DMS 273 (cell line): ENCODE measurements at regions not wholly inside any gene's neighbourhood (a gene's known extent, or its start where the extent isn't known, plus 50 kb on each side); places are given as distances from the start of the nearest gene placed in this dataset.
A peak's percentile ranks its signal among the peaks of the same experiment; 100 is the strongest.

ENCODE experiments used
- DNase-seq: peaks from one replicate; lab custom pipeline; 2025; ENCODE audit not compliant: unreplicated experiment; lab: John Stamatoyannopoulos, UW

DNA sequence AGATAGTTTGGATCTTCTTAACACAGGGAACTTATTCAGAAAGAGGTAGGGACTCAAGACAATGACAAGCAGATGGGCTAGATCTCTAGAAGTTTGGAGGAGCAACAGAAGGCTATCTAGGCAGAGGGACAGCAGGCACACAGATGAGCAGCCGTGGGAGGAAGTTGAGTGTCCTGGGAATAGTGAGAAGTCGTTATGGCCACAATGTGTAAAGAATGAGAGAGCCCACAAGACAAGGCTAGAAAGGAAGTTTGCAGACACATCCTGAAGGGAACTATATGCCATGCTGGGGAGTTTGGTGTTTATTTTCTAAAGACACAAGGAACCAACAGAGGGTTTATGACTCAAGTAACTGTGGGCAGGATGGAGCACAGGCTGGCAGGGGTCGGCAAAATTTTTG is 160.6 kb downstream of the PALM2AKAP2 start:
- DNase-seq = peak; percentile 5

DNA sequence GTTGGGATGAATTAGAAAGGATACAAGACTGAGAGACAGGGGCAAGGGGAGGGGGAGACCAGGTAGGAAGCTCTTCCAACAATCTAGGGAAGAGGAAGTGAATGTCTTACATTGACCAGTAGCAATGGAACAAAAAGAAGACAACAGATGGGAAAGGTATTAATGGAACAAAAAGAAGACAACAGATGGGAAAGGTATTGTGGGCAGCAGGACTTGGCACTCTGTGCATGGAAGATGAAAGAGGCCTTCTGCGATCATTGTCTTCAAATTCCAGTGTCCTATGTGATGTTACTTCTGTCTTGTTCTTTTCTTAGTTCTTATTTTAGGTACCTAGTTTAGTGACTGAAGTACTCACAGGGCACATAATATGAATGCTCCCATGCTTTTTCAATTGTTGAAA is 161.8 kb downstream of the PALM2AKAP2 start:
- no peak for DNase-seq

DNA sequence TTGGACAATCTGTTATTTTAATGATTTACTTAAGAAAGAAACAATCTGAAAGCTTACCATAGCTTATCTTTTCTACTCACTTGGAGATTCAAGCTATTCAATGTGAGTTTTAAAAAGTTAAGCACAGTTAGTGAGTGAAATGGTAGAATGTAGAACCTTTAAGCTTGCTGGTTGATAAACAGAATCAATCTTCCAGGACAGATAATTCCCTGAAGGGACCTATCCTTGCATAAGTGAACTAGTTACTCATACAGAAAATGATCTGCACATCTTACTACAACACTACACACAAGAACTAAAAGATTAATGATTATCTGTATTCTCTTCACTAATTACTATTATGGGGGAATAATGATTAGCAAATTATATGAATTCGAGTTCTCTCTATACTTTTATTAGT is 165.6 kb downstream of the PALM2AKAP2 start:
- DNase-seq = no peak

DNA sequence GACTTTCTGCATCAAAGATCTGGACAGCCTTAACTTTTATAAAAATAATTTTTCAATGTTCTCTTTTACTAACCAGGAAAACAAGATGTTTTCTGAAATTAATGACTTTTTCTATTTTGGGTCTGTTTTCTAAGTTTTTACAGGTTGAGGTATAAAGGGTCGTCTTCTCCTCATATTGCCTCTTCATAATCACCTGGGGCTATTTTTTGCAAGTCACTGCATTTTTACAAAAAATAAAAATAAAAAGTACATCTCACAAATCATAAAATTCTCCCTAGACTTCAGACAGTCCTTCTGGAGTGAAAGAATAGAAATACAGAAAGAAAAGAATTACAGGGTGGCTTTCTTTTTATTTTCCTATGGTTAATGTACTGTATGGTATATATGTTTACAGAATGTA is 168.5 kb downstream of the PALM2AKAP2 start:
- no peak for DNase-seq

DNA sequence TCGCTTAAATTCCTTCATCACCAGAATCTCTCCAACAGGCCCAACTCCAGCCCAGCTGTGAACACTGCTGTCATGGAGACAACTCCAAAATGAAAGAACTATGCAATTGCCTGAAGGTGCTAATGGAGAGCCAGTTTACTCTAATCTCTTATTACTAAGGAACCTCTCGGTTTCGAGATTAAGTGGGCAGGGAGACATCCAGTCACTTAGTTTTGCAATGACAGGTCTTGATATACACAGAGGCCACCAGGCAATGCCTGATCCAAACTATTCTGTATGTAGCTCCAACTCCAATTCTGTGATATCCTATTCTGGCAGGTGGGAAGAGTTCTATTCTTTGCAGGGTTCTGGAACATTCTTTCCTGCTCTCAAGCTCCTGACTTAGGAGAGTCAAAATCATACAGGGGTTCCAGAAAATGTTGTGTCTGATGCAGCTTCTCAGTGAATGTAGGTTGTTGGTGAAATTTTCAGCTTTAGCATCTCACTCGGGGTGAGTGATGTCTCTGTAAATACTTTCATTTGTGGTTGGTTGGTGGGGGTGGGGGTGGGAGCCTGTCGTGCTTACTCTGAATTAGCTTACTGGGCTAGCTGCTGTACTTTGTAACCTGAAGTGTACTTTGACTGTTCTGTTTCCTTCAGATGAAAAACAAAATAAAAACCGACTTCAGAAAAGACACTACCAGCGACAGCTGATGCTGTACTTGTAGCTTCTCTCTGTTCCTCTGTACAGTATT is 170.9 kb downstream of the PALM2AKAP2 start:
- DNase-seq = no peak

DNA sequence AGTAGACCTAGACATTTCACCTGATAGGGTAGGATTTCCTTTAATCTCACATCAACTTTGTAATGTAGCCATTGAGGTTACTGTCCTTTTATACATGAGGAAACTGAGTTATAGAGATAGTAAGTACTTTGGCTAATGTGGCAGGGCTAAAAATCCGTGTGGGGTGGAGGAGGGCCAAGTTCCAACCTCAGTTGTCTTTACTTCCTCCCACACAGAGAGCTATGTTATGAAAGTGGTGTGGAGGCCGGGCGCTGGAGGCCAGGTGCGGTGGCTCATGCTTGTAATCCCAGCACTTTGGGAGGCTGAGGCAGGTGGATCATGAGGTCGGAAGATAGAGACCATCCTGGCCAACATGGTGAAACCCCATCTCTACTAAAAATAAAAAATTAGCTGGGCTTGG is 173.3 kb downstream of the PALM2AKAP2 start:
- no peak for DNase-seq

DNA sequence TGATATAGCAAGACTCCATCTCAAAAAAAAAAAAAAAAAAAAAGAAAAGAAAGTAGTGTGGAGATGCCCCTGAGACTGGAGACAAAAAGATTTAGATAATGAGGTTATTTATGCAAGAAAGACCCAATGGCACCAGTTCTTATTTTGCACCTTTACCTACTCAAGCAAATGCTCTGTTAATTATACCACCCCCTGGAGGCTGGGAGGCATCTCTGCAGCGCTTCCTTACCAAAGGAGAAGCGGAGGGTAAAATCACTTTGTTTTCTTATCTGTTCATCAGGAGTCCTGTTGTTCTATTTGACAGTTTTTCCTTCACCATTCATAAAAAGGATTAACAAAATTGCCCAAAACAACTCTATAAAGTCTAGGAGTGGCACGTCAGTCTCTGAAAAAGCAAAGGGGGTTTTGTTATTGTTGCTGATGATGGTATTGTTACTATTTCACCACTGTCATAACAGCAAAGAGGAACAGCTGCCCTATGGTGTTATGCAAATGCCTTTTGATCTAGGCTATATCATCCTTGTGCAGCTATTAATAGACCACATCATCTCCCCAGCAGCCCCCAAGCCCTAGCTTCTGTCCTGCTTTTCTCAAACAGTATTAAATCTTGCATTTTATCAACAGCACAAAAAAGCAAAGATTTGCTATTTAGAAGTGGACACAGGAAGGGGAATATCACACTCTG is 174.0 kb downstream of the PALM2AKAP2 start:
- DNase-seq = peak; percentile 22

DNA sequence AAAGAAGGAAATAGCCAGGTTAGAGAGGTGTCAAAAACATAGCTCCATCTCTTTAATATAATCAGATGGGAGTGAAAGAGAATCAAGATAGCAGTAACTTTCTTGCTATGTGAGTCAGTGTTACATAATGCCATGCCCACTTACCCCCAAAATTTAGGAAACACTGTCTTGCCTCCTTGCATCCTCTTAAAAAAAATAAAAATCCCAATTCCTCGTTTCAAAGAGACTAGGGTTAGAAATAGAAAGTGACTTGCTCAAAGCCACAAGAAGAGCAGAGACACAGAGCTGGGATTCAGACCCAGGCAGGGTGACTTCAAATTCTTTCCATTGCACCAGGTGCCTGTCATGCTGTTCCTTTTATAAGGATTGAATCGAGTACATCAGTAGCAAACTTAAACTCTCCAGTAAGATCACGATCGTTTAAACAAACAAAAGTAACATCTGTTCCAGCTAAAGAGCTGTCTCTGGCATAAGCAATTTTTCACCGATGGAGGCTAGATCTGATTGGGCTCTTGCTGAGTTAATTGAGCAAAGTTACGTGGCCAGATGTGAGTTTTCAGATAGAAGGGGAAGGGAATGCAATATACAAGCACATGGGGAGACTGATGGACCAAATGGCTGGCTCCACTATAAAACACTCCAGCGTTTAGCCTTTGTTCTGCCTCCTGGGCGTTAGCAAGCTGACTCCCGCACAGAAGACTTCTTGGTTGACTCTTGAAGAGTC is 176.9 kb downstream of the PALM2AKAP2 start:
- peak; percentile 85 for DNase-seq

DNA sequence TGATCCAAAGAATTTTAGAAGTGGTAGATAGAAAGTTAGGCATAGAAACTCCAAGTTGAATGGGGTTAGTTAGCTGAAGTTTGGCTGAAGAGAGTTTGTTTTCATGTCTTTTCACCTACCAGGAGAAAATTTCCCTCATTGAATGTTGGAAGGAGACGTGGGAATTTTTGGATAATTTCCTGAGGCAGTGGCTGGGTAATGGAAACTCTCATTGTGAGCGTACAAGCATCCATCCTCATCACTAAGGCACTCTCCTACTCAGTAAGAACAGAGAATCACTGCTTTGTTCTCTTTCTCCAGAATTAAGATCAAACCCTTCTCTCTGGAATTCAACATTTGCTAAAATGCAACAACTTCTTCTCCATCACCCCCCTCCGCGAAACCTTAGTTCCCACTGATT is 179.7 kb downstream of the PALM2AKAP2 start:
- no peak for DNase-seq

DNA sequence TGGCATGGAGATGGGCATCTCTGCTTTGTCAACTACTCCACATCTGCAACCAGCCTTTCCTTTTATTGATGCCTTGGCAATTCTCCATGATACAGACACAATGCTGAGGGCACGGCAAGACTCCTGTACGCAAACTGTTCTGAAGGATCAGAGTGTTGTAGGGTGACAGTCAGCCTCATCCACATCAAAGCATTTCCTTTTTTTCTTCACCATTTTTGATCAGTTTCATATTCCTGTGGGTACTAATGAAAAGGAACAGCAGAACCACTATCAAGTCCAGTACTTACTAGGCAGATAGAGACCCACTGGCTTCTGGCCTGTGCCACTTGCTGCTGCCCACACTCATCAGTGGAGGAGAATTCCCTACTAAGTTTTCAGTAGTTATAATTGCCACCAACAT is 181.6 kb downstream of the PALM2AKAP2 start:
- DNase-seq = peak; percentile 19

DNA sequence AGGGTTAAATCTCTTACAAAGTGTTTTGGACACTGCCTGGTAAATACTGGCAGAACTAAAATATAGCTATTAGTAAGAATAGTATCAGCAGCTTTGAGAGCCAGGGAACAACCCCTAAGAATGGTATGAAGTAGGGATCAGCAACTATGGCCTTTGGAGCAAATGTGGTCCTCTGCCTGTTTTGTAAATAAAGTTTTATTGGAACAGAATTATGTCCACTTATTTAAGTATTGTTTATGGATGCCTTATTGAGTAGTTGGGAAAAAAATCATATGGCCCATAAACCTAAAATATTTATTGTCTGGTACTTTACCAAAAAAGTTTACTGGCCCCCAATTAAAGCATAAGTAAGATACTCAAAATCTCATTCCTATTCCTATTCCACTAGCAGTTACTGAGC is 182.2 kb downstream of the PALM2AKAP2 start:
- no peak for DNase-seq

DNA sequence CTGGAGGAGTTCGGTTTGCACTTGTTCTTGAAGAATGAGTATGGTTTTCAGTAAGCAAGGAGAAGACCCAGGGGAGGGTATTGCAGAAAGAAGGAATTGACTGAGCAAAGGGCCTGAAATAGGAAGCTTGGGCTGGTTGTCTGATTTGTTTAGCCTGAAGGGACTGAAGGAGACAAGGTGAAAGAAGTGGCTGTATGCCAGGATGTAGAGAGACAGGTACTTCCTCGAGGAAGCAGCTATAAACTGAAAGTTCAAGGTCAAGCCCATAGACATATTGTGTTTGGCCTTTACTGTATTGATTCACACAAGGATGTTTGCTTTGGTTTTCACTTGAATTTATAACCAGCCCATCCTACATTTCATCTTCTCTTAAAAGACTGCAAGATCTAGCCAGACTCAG is 183.1 kb downstream of the PALM2AKAP2 start:
- no peak for DNase-seq

DNA sequence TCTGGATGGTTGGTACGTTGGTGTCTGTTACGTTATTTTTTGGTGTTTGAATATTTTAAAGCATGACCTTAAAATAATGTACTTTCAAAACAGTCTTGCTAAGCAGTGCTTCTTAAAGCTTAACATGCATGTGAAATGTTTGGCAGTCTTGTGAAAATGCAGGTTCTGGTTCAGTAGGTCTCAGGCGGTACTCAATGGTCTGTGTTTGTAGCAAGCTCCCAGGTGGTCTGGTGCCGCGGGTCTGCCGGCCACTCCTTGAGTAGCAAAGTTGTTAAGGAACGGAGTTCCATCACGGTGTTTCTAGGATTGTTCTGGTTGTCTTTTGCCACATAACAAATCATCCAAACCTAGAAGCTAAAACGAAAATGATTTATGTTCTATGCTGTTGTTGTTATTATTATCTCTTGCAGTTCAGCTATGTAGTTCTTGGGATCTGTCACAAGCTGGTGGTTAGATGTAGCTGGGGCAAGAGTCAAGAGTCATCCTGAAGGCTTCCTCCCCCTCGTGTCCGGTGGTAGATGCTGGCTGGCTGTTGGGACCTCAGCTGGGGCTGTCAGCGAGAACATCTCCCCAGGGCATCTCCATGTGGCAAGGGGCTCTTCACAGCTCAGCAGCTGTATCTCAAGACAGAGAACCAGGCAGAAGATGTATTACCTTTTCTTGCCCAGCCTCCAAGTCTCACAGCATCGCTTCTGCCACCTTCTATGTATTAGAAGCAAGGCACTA is 186.8 kb downstream of the PALM2AKAP2 start:
- no peak for DNase-seq

DNA sequence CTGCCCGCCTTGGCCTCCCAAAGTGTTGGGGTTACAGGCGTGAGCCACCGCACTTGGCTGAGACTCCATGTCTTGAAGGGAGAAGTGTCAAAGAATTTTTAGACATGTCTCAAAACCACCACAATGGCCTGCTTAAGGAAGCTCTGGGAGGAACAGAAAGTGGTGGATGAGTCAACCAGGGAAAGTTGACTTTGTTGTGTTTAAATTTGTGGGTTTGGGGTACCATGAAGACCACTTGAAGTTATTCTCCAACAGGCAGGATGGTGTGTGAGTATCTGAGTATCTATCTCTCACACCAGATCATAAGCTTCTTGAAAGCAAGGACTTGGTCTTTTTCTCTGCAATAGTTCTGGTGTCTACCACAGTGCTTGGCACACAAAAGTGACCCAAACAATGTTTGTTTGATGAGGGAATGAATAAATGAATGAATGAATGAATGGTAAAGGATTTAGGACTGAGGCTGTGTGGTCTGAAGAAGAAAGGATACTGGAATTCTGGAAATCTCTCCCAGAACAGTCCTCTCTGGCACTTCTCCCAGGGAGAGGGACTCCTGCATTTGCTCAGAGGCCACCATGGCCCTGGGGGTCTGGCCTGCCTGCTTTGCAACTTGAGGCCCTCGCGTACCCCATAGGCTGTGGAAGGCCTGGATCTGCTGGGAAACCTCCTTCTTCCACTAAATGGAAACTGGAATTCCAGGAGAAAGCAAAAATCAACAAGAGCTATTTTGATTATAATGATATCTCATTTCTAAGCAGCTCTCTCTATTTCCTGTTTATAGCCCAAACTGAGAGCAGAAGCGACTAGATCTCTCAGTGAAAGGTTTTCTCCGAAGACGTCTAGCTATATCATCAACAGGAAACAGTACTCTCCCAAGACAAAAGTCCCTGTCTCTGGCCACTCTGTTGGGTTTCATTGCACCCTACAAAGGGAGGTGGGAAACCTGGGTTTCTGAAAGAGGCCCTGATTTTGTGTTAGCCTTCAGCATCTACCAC is 187.9 kb downstream of the PALM2AKAP2 start:
- DNase-seq = no peak

DNA sequence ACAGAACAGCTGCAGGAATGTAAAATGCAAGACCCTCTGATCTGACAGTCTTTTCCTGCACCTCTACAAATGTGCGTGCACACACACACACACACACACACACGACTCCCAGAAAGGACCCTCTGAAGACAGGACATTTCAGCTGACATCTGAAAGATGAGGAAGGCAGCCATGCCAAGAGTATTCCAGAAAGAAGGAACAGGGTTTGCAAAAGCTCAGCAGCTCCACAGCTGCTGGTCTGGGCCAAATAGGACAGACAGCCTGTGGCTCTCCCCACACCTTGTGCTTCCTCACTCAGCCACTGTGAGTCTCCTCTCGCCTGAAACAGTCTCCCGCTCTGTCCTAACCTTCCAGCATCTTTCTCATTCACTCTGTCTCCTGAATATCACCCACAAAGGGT is 189.0 kb downstream of the PALM2AKAP2 start:
- peak; percentile 33 for DNase-seq

DNA sequence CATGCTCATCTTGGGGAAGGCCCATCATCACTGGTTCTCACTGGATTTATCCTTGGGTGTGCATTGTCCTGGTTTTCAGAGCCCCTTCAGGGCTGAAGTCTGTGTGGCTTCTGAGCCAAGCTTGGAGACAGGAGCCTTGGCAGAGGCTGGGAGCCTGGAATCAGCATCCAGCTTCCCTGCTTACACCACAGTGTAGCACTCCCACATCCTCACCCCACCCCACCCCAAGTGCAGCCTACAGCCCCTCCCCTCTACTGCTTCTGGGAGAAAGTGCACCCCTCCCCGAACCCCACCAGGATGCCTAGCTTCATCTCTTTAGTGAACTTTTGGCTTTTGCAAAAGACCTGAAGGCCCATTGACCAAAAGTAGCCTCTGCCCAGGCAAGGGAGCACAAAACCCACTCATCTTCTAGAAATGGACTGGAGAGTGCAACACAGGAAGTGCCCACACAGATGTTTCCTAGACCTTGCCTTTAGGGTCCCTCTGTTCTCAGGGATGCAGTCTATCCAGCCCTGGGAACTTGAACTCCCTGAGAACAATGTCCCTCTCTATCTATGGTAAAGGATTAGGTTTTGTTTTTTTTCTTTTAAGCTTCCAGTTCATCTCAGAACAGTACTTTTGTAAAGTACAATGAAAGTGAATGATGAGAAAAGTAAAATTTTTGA is 189.7 kb downstream of the PALM2AKAP2 start:
- DNase-seq = no peak

DNA sequence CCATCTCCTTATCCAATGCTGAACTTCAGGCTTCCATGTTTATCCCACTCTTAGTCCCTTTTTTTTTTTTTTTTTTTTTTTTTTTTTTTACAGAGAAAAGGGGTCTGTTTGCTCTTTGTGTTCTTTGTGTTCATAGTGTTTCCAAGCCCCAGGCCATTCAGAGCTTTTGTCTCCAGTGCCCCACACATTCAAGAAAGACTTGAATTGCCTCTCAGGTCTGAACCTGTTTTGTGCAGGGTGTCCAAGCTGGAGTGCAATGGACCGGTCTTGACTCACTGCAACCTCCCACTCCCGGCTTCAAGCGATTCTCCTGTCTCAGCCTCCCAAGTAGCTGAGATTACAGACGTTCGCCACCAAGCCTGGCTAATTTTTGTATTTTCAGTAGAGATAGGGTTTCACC is 191.2 kb downstream of the PALM2AKAP2 start:
- DNase-seq = no peak

DNA sequence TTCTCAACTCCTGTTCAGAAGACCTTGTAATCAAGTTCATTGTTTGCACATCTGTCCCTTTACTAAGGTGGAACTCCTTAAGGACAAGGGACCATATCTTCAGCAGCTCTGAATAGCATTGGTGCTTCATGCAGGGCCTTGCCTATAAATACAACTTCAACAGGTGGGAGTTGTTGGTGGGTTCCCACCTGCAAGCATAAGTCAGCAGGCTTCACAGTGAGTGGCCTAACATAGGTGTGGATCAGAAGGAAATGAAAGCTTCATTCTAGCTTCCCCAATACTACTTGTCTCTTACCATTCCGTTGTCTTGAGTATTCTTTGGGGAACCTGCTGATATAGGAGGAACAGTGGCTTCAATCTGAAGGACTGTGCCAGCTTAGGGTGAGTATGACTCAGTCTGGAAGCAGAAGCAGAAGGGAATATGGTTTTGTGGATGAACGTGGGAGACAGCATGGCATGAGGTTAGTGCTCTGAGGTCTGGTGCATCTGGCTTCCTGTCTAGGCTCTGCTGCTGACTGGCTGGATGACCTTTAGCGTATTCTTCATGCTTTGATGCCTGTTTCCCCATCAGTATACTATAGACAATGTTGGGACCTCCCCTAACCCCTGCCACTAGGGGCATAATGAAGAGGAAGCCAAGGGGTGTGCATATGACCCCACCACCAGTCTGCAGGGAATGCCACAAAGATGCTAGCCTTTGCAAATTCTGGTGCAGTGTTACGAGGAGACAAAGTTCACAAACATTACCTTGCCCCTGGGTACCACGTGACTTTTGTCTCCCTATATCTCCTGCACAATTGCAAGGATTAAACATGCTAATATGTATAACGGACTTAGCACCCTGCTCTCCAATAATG is 192.3 kb downstream of the PALM2AKAP2 start:
- peak; percentile 4 for DNase-seq

DNA sequence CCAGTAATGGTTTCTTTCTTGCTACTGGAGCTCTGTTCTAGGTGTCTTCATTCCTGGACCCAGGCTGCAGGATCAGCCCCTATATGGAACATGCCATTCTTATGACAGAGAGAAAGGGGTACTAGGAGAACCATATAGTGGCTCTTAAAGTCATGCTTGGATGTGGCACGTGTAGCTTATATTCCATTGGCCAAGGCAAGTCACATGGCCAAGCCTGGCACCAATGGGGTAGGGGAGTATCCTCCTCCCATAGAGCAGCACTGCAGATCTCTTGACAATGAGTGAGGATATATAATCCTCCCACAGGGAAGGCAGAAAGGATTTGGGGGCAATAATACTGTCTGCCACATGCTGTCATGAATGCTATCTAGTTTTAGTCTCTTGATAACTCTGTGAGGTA is 193.3 kb downstream of the PALM2AKAP2 start:
- DNase-seq = no peak
